Medulla oblongata (tissue), 1 donor: ENCODE measurements at regions not wholly inside any gene's neighbourhood (a gene's known extent, or its start where the extent isn't known, plus 50 kb on each side); places are given as distances from the start of the nearest gene placed in this dataset.
"Not testable (repeated sequence)": the region's sequence is repeated elsewhere in the genome, so short reads cannot be mapped to it uniquely, and the experiment has no call there.

ENCODE experiments used
- DNase-seq: peaks from one replicate; pipeline ENCODE4 v3.0.0-alpha.2; 2015; ENCODE audit errors: extremely low spot score

DNA sequence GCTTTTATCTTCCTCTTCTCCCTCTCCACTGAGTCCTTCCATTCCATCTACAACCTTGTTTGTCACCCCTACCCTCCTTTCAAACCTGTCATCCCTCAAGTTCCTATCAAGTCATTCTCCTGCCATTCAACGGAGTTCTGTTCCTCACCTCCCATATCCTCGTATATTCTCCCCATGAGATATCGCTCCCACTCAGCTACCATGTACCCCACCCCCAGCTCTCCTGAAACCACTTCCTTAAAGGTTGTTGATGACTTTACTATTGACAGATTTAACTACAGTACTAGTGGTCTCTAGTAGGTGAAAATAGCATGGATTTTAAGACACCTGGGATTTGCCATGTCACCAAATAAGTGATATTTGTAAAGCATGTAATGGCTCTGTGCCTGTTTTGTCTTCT, 107.4 kb upstream of the BARHL2 start:
- DNase-seq: no peak

DNA sequence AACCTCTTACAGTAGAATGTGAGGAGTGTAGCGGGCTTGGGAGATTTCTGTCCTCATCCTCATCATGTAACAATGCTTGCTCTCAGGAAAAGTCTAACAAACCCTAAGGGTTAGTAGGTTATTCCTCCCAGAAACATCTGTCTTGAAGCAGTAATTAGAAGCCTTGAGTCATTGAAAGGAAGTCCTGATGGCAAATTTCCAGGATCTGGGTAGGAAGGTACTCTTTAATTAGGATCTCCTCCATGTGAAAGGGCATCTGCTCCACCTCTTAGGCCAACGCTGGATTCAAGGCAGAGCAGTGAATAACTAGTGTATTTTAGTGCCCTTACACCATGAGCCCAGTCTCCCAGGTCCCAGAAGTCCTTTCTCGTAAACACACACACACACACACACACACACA, 106.6 kb upstream of the BARHL2 start:
- DNase-seq: no peak

DNA sequence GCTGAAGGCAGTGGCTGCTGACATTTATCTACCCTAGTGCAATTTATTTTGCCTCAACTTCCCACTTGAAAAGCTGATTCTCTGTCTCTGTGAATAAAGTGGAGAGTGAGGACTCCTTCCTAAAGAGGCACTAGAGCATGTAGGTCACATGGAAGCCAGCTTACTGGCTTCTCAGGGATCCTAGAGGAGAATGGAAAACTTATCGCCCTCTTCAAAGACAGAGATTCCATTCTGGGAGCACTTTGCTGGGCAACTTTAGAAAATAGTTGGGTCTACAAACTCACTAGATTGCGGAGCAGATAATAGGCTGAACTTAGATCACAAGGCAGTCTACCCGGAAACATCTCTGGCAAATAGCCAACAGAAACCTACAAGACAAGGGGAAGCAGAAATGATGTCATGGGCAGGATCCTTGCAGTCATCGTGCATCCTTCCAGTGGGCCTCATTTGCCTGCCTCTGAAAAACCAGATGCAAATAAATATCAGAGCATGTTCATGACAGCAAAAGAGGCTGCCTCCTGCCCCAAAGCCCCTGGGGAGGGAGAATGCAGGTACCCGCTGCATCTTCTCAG, 104.8 kb upstream of the BARHL2 start:
- DNase-seq: no peak

DNA sequence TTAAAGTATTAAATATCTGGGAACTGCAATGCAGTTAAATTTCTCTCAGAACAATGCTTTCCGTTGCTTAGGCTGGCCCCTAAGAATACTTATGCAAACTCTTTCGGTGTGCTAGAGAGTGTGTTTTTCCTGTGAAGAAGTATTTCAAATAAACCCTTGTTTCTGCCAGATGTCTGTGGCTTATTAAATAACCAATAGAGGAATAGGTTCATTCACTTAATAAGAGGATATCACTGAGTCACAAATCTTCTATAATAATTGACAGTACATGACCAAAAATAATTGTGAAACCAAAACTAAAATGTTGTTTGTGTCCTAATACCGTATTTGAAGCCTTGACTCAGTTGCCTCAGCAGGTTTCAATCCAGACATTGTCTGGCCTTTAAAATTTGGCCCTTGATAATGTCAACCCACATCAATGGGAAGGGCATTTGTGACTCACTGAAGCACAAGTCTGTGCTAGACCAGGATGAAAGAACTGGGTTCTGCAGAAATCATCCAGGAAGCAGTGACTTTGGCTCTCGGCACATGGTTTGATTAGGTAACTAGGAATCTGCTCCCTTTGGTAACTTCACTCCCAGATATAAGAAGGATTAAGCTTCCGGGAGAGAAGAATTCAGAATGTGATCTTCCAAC, 104.2 kb upstream of the BARHL2 start:
- no peak for DNase-seq

DNA sequence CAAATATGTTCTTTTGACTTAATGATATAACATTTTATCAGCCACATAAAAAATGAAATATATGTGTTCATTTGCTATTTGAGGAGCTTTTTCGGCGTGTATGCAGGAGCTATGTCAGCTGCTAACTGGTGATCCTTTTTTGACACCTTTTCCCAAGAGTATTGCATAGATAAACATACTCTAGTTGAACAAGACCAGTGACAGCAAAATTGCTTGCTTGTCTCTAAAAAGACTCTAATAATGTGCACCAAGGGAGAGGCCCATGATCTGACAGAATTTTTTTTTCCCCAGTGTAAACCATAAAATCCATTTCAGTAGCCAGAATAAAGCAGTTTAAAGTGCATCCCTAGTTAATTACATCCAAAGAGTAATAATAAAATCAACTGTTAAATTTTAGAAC, 103.6 kb upstream of the BARHL2 start:
- DNase-seq: no peak

DNA sequence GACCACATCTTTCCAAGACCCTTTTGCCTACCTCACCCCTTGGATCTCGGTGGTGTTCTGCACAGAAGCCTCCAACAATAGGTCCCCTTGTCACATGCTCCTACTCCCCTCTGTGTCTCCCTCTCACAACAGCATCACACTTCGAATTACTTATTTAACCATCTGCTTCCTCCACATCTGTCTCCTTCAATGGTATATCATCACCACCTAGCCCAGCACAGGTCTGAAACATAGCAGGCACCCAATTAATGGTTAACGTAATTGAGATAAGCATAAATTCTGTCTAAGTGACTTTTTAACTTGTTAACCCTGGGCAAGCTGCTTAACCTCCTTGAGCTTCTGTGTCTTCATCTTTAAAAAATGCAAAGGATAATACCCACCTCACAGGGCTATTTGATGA, 100.3 kb upstream of the BARHL2 start:
- DNase-seq: no peak

DNA sequence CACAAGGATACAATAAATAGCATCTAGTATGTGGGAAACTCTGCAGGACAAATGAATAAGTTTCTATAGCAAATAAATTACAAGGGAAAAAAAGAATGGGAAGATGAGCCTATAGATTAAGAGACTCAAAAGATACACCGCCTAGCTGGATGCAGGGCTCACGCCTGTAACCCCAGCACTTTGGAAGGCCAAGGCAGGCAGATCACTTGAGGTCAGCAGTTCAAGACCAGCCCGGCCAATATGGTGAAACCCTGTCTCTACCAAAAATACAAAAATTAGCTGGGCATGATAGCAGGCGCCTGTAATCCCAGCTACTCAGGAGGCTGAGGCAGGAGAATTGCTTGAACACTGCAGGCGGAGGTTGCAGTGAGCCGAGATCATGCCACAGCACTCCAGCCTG, 95.1 kb upstream of the BARHL2 start:
- DNase-seq: not testable (repeated sequence)

DNA sequence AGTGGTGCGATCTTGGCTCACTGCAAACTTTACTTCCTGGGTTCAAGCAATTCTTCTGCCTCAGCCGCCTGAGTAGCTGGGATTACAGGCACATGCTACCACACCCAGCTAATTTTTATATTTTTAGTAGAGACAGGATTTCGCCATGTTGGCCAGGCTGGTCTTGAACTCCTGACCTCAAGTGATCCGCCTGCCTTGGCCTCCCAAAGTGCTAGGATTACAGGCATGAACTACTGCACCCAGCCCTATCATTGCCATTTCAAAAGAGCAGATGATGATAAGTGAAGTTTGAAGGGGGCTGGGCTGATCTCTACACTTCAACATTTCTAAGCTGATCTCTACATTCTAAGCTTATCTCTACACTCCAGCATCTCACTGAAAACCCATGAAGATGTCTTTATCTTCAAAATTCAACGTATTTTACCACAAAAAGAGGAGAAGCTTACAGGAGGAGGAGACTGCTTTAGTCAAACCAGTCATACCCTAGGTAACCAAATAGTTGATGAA, 94.4 kb upstream of the BARHL2 start:
- not testable (repeated sequence) for DNase-seq

DNA sequence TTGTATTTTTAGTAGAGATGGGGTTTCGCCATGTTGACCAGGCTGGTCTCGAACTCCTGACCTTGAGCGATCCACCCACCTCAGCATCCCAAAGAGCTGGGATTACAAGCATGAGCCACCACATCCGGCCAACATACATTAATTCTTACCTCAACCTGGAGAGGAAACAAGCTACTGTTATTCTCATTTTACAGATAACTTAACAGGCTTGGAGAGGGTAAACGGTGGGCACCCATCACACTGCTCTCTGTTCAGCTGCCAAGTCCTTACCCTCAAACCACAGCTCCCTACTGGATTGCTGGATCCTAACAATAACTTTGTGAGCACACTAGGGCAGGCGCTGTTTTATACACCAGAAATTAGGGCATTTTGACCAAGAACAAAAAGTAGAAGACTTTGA, 93.6 kb upstream of the BARHL2 start:
- no peak for DNase-seq

DNA sequence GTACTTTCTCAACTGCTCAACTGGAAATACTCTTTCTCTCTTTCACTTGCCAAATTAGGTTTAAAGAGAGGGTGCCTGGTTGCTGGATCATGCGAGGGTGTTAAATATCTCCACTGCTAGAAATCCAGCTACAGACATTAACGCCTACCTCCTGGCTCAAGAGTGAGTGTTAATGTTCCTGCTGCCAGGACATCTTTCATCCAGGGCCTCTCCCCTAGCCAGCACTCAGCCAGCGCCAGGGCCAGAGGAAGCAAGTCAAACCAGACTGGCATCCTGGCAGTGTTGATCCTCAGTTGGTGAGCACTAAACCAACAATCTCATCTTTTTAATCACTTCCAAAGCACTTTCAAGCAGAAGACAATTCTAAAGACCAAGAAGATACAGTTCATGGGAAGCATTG, 92.9 kb upstream of the BARHL2 start:
- DNase-seq: no peak

DNA sequence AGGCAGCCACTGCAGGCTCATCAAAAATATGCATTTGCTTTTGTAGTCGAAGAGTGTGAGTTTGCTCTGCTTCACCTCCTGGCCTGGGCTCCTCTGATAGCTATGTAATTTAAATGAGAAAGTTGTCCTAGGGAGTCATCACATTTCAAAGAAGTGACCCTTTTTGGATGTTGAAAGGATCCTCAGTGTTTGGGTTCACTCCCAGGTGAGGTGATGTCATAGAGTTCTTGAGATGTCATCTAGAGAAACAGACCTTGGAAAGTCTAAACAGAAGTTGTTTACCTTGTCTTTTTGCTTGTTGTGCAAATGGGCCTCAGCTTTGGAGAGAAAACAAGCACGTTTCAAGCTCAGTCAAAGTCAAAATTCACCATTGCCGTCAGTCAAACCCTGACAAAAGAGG, 92.0 kb upstream of the BARHL2 start:
- no peak for DNase-seq

DNA sequence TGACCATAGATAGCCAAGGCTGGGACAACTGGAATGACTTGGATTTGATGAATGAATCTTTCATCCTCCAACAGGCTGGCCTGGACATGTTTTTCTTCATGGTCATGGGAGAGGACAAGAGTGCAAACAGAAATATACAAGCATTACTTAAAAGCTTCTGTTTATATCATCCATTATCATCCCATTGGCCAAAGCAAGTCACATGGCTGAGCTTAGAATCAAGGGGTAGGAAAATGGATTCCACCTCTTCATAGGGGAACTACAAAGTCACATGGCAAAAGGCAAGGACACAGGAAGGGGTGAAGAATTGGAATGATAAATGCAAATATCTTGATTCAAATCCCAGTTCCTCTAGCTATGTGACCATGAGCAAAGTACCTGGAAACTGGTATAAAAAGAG, 90.2 kb upstream of the BARHL2 start:
- no peak for DNase-seq

DNA sequence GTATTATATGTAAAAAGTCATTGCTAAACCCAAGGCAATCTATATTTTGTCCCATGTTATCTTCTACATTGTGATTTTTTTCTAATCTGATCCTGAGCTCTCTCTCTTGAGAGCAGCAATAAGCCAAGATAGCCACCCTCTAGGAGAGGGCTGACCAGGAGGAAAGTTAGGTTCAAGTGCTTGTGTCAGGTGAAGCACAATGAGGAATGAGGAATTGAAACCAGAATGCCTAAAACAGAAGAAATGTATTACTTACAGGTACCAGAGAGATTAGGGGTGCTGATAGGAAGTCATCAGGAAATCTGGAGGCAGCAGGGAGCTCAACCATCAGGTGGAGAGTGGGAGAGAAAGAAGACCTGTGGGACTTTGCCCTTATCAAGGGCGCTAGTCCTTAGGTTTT, 85.5 kb upstream of the BARHL2 start:
- no peak for DNase-seq

DNA sequence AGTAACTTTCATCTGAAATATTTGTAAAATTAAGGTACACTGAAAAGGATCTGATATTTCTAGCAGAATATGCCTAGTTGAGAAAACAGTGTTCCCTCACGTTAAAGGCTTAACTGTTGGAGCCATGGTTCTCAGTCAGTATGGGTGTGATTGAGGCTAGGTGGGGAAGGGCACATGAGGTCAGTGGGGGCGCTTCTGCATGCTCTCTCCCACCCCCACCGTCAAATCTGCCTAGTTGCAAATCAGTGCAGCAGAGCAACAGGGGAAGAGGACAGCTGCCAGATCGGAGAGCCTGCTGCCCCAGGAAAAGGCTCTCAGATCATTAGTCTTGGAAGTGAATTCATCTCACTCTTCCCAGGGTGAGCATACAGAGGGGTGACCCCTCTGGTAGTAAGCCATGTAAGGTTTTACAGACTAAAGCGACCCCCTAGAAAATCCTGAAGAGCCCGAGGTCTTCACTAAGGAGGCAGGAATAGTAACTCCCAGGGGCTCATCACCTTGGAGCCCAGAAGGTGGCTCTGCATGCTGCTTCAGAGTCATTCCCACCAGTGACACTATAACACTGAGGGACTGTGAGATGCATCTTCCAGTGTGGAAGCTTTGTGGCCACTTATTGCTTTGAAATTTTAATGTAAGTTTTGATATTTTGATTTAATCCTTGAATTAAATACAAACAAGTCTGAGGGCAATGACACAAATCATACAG, 83.1 kb upstream of the BARHL2 start:
- no peak for DNase-seq

DNA sequence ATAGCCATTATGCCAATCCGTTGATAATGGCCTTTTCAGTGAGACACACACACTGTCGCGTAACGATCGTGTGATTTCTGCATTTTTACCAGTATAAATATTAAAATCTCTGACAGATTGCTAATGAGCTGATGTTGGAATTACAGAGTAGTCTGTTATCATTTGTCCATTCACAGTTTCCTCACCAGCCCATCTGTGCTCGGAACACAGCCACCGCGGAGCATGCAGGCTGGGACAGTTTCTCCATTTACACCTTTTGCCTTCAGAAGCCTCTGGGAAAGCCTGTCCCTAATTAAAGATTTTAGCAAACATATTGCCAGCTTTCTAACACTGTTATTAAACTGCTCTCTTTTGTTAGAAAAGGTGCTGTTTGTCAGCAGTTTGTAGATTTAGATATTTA, 82.2 kb upstream of the BARHL2 start:
- DNase-seq: no peak

DNA sequence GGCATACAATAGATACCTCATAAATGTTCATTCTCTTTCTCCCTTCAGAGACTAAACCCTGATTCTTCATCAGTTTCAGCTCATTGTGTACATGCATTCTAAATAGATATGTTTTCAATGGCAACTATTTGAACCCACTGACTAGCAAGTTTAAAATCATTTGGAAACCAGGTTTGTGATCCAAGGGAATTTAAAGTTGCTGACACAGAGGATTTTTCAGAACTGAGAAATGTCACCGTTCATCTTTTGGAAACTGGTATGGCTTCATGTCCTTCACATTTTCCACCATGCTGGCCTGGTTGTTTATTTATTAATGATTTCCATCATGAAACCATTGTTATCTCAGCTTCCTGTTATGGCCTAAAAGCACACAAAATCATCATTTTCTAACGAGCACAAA, 81.8 kb upstream of the BARHL2 start:
- no peak for DNase-seq

DNA sequence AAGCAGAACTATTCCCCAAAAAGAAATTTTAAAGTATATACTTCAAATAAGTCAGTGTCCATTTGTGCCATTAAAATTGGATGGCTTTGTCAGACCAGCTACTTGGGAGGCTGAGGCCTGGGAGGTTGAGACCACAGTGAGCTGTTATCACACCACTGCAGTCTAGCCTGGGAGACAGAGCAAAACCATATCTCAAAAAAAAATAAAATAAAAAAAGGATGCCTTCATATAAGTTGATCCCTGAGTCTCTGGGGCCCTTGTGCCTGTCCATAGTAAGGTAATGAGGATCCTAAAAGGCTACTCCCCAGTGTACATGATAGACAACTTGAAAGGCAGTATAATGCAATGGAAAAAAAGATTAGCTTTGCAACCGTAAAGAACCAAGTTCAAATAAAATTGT, 81.2 kb upstream of the BARHL2 start:
- no peak for DNase-seq

DNA sequence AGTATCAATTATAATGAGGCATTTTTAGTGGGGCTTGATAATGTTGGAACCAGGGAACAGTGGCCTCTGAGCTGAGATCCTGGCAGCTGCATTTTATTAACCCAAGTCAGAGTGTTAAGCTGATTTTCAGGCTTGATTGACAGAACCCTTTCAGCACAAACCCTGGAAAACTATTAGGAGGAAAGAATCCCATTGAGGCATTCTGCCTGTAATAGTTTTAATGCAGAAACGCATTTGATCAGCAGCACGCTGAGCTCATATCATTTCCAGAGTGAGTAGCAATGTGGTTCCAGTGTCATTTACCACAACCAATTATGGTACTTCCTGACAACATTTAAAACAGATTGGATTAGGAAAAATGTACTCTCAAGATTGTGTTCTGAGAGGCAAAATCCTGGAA, 78.3 kb upstream of the BARHL2 start:
- DNase-seq: no peak

DNA sequence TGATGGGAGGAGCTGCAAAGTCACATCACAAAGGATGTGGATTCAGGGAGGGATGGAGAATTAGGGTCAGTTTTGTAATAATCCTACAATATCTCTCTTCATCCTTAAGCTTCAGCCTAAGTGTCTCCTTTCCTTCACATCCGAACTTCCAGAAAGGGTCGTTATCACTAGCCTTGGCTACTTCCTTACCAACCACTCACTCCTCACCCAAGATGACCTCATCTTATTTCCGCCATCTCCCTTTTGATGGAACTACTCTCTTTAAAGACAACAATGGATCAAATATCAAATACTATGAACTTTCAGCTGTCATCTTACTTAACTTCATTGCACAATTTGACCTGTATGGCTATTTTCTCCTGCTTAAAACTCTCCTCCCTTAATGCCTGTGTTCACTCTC, 69.6 kb upstream of the BARHL2 start:
- no peak for DNase-seq

DNA sequence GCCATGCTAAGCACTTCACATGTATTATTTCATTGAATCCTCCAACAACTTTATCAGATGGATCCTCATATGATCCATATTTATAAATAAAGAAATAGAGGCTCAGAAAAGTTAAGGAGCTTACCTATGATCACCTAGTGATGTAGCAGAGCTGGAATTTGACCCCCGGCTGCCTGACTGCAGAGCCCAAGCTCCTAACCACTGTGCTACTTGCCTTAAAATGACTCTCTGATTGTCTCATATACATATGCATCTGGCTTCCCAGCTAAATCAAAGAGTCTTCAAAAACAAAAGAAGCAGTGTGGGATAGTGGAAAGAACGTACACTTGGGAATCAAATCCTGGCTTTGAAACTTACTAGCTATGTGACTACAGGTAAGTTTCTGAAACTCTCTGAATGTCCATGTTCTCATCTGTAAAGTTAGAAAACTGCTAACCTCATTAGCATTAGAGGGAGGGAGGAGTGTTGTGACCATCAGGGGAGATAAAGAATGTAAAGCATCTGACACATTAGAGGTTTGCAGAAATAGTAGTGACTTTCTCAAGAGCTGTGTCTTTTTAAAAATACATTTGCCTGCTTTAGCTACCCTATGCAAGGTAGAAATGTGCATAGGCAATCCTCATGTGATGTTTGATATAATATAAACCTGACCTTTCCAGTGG, 67.2 kb upstream of the BARHL2 start:
- DNase-seq: no peak

DNA sequence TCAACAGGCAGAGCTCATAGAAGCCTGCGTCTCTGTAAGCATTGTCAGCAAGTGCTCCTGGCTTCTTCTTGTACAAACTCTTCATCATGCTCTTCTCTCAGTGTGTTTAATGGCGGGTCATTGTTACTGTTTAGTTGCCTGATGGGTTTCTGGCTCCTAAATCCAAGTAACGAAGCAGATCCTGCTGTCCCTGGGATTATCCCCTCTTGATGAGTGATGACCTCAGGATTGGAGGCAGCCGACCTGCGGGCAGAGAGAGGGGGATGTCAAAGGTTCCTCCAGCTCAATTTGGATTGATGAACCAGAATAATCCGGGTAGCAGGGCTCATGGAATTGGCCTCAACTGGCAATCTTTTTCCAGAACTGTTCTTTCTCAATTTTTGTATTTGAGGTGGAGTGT, 66.1 kb upstream of the BARHL2 start:
- no peak for DNase-seq

DNA sequence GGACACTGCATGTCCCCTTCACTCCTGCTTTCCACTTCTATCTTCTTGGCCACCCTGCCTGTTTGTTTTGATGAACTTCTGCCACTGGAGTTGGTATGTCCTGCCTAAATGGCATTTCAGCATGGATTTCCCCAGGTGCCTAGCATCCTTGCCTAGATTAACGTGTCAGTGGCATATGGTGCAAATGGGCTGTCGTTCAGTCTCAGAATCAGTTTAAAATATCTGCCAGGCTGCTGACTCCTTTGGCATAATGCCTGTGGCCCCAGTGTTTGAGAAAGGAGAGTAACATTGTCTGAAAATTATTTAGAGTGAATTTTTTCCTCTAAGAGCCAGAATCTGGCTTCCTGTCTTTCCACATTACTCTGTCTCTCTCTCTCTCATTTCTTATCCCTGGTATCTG, 64.9 kb upstream of the BARHL2 start:
- DNase-seq: no peak

DNA sequence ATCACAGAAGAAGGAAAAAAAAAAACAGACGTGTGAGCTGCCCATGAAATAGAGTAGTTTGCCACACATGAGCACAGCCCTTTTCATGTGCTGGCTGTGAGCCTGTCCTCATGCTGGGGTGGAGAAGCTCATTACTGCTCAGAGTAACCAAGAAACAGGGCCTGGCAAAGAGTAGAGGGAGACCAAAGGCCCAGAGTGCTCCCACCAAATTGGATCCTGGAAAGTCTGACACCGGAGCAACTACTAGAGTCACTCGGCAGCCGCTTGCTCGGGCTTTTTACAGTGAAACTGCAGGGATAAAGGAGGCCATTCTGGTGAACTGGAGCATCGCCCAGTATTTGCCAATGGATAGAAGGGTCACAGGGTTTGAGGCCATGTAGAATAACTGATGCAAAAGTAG, 64.4 kb upstream of the BARHL2 start:
- peak; percentile 87 for DNase-seq
